ENCODE measurements at regions not wholly inside any gene's neighbourhood (a gene's known extent, or its start where the extent isn't known, plus 50 kb on each side); places are given as distances from the start of the nearest gene placed in this dataset.

- TF ChIP-seq ZBTB40 (IDR thresholded peaks at IDR 0.05), result no peak
- TF ChIP-seq ZBTB40 (CRISPR knock-in tag; IDR thresholded peaks at IDR 0.05), result no peak
- no peak for TF ChIP-seq BRD4 (IDR thresholded peaks at IDR 0.05)
- no peak for TF ChIP-seq HNRNPH1 (optimal IDR thresholded peaks at IDR 0.05; ENCODE audit: low read depth, low read length)
- no peak for TF ChIP-seq NR0B1 (IDR thresholded peaks at IDR 0.05; ENCODE audit: partially characterized antibody)
- no peak for TF ChIP-seq POLR2H (tag; IDR thresholded peaks at IDR 0.05; ENCODE audit: low read depth)
- TF ChIP-seq, protein P1, sequence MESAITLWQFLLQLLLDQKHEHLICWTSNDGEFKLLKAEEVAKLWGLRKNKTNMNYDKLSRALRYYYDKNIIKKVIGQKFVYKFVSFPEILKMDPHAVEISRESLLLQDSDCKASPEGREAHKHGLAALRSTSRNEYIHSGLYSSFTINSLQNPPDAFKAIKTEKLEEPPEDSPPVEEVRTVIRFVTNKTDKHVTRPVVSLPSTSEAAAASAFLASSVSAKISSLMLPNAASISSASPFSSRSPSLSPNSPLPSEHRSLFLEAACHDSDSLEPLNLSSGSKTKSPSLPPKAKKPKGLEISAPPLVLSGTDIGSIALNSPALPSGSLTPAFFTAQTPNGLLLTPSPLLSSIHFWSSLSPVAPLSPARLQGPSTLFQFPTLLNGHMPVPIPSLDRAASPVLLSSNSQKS (CRISPR knock-in tag; IDR thresholded peaks at IDR 0.05), result no peak
- TF ChIP-seq ZKSCAN1 (IDR thresholded peaks at IDR 0.05; ENCODE audit: low read depth, low read length), result no peak
- TF ChIP-seq, protein P2, sequence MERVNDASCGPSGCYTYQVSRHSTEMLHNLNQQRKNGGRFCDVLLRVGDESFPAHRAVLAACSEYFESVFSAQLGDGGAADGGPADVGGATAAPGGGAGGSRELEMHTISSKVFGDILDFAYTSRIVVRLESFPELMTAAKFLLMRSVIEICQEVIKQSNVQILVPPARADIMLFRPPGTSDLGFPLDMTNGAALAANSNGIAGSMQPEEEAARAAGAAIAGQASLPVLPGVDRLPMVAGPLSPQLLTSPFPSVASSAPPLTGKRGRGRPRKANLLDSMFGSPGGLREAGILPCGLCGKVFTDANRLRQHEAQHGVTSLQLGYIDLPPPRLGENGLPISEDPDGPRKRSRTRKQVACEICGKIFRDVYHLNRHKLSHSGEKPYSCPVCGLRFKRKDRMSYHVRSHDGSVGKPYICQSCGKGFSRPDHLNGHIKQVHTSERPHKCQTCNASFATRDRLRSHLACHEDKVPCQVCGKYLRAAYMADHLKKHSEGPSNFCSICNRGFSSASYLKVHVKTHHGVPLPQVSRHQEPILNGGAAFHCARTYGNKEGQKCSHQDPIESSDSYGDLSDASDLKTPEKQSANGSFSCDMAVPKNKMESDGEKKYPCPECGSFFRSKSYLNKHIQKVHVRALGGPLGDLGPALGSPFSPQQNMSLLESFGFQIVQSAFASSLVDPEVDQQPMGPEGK (CRISPR knock-in tag; IDR thresholded peaks at IDR 0.05; ENCODE audit: borderline replicate concordance), result no peak
- no peak for TF ChIP-seq NCOA4 (IDR thresholded peaks at IDR 0.05; ENCODE audit: partially characterized antibody)
- TF ChIP-seq ZFPM2 (CRISPR knock-in tag; IDR thresholded peaks at IDR 0.05), result no peak
- no peak for TF ChIP-seq DLX4 (CRISPR knock-in tag; IDR thresholded peaks at IDR 0.05)
- no peak for TF ChIP-seq ZKSCAN8 (CRISPR knock-in tag; IDR thresholded peaks at IDR 0.05)
- TF ChIP-seq NFXL1 (CRISPR knock-in tag; IDR thresholded peaks at IDR 0.05), result no peak
Measured at GRCh38 chr2:128536925-128537620, 218.4 kb upstream of the HS6ST1 start (continued).
